Femur (tissue), 1 donor: ENCODE measurements at regions not wholly inside any gene's neighbourhood (a gene's known extent, or its start where the extent isn't known, plus 50 kb on each side); places are given as distances from the start of the nearest gene placed in this dataset.

Source experiments
- DNase-seq: peaks from one replicate; pipeline ENCODE4 v3.0.0-alpha.2; 2017

DNA sequence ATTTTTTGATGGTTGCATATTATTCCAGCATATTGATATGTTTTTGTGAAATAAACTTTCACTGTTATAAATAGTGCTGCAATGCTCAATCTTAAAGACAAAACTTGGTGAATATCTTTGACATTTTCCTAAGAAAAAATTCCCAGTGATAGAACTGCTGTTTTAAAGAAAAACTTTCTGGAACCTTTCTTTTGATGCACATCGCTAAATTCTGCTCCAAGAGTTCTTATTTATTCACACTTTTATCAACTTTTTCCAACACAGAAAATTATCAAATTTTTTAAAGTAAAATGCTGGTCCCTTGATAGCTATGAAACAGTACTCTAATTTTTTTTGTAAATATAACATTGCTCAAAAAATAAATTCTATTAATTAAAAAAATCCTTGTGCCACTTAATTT, 196.6 kb downstream of the HS3ST3A1 start:
- no peak for DNase-seq

DNA sequence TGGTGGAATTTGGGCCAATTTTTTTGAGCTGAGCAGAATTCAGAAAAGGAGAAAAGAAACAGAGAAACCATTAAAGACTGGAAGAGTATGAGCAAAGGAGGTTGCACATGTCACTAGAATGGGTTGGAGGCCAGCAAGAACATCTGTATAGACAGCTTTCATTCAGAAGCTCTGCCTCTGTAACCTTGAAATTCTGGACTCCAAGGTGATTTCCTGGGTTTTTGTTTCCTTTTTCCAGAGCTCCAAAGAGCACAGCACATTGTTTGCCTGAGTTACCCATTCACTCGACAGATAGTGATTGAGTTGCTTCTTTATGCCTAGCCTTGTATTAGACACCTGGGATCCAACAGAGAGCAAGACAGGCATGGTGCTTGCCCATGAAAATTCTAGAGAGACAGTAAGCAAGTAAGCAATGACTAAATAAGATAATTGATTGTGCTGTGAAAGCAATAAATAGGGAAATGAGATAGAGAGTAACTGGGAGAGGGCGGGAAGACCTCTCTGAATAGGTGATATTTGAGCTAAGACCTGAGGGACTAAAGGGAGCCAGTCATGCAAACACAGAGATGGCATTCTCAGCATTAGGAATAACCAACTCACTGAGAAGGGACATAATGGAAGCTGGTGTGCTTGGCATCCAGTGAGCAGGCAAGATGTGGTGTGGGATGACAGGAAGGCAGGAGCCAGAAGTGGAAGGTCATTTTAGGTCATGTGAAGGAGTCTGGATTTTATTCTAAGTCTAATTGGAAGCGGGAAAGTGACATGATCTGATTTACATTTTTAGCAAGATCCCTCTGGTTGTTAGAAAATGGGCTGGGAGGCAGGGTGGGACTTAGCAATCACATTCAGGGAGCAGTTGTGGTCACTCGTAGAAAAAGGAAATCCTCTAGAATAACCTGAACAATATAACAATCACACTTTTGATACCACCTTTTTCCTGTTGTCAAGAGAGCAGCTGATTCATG, 197.5 kb downstream of the HS3ST3A1 start:
- no peak for DNase-seq

DNA sequence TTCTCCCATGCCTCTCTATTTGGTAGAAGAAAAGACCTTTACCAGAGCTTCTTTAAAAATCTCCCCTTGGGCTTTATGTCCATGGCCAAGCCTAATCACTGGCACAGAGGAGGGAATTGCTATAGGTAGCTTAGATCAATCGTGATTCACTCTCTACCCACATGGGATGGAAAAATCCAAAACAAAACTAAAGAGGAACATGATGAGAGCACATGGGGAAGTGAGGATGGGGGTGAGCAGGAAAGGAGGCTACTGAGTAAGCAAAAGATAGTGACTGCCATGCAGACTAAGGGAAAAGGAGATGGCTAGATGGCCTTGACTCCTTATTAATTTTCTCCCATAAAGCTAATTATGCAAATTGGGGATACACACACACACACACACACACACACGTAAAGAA, 201.2 kb downstream of the HS3ST3A1 start:
- no peak for DNase-seq

DNA sequence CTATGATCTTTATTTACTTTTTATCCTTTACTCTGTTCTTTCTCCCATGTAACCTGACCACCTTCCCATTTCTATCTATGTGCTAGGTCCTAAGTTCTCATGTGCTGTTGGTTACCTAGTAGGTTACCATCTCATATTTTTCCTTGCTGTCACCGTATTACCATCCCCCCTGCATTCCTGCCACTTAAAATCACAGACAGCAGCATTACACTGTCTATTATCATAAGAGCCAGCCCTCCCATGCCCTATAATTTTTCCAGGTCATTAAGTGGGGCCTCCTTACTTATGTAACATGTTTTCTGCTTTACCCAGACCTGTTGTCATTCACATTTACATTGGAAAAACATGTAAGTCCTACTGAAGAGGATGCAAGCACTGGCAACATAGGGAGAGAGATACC, 202.9 kb downstream of the HS3ST3A1 start:
- DNase-seq: no peak

DNA sequence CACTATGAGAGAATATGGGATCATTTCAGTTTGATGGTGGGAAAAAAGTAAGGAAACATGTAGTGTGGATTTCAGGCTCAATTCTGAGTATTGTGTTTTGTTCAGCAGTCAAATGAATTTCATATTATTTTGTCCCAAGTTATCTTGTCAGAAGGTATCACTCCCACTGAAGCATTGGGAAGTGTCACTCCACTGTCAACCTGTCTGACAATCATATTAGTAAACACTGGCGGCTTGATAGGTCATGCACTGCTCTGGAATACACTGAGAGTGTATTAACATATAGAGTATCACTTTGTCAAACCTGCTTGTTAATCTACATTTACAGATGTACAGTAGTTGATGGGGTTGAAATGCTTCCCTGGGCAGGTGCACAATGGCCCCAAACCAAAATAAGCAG, 203.6 kb downstream of the HS3ST3A1 start:
- DNase-seq: no peak

DNA sequence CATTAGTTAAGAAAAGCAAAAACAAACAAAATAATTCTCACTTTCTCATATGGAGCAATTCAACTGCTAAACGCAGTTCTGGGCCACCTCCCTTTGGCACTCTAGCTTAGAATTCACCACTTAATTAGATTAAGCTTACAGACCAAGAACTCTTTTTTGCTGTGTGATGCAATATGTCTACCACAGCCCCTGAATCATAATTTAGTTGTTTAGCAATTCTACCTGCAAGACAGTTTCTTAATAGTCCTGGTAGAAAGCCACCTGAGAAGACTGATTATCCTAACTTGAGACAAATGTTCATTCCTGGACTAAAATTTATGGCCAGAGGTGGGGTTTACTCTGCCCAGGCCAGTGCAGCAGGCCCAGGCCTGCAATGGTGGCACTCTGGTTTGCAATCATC, 205.9 kb downstream of the HS3ST3A1 start:
- no peak for DNase-seq

DNA sequence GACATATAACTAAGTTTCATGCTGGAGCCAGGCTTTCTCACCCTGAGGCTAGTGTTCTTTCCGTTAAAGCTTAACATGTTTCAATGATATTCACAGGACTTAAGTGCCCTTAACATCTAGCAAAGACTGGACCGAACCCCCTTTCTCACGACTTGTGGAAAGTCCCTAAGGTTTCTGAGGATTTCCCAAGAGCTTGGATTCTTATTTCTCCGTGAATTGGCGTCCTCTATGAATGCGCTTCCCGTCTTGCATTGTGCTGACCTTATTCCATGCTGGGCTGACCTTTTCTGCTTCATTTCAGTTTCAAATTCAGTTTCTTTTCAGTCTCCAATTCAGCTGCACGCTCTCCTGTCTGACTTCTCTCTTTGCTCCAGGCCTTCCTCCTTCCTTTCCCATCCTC, 206.4 kb downstream of the HS3ST3A1 start:
- DNase-seq: no peak

DNA sequence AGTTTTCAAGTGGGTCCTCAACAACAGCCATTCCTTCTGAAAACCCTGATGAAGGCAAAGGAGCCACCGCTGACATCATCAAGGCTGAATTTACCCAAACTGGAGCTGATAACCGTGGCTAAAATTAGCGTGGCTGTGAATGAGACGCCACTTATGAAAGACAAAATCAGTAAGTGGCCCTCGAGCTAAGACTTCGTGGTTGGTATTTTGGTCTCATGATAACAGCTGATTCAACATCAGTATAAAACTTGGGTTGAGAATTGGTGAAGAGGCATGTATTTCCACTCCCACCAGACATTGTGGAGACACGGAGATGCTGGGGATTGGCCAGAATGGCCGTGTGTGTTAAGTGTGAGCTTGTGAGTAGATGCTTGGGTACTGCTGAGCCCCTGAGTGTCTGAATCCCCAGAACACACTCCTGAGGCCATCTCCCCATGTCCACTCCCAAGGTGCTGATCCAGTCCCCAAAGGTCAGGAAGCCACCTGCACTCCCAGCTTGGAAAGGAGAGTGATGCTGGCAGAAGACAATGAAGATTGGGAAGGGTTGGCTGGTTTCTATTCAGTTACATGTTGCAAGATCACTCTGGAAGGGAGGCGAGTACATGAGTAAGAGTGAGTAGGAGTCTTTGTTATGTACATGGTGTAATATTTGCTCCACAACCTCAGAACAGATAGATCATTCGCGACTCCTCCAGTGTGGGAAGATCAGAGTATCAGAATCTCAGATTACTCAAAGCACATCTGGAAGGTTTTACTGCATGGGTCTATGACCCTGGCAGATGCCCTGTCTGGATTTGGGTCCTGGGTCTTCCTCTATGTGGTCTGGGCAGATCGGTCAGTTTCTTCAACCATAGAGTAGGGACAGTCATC, 207.7 kb downstream of the HS3ST3A1 start:
- no peak for DNase-seq

DNA sequence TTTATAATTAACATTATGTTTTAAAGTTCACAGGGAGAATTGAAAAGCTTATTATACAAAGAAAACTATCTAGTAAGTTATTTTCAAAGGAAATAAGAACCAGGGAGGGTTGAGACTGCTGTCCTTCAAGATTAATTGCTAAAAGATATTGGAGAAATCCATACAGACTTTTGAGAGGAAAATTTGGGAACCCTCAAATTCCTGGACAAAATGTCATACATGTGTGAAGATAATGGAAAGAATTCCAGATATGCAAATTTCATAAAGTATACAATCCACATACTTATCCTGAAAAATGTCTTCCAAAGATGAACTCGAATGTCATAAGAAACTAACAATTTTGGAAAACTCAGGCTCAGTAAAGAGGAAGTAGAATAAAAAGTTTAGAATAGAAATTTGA, 213.8 kb downstream of the HS3ST3A1 start:
- no peak for DNase-seq

DNA sequence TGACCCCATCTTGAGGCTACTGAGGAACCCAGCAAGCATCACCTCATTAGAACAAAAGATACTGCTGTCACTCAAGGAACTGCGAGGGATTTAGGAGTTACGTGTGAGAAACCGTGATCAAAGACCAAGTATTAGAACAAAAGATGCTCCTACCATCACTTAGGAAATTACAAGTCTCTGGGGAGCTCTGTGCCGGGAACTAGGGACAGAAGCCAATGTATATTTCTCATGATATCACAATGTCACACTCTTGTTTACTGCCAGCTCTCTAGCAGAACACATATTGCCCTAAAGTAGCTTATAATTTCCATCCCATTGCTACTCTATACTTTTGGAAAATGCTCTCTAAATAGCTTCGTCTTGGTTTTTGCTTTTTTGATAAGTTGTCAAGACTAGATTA, 214.5 kb downstream of the HS3ST3A1 start:
- DNase-seq: no peak

DNA sequence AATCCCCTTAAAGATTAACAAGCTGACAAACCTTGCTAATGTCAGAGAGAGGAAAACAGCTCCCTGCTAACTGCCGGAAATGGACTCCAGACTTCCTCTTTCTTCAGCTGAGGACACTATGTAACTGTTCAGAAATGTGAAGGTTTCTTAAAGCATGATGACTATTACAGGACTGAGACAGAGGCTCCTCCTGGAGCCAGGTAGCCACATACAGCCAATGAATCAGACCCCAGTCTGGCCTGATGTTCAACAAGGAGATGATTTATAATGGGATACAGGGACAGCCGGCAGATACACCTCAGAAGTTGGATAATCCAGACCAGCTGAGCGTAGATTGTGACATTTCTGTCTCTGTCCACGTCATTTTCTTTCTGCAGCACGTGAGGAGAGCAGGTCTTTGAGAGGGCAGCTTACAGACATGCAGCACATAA, 216.2 kb downstream of the HS3ST3A1 start:
- no peak for DNase-seq

DNA sequence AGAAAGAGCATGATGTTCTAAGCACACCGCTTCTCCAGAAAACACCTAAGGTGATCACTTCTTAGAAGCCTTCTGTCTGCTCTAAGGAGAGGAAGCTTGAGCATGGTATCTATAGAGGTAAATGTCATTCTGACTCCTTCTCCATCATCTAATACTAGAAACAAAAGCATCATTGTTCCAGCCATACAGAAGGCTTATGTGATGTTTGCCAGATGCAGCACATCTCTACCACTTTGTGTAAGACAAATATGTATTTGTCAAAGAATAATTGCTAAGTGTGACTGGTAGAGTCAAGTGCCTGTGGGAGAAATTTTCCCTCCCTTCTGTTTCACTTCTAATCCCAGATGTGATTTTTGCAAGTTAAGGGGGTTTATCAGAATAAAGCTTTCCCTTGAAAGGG, 217.1 kb downstream of the HS3ST3A1 start:
- no peak for DNase-seq

DNA sequence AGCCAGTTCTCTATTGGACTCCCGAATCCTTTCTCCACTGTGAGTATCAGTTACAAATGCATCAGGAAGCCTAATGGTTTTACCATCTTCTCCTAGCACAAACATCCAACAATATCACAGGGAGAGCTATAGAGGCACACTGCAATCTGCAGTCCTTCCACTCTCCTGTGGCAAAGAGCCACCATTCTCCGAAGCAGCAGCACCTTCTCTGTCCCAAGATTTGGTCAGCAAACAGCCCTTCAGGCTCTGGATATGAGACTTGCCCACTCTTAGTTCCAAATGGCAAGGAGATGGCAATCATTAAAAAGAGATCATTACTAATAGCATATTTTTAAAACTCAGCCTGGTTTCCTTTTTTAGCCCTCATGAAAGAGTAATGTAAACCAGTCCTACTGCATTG, 223.4 kb downstream of the HS3ST3A1 start:
- DNase-seq: peak; percentile 59

DNA sequence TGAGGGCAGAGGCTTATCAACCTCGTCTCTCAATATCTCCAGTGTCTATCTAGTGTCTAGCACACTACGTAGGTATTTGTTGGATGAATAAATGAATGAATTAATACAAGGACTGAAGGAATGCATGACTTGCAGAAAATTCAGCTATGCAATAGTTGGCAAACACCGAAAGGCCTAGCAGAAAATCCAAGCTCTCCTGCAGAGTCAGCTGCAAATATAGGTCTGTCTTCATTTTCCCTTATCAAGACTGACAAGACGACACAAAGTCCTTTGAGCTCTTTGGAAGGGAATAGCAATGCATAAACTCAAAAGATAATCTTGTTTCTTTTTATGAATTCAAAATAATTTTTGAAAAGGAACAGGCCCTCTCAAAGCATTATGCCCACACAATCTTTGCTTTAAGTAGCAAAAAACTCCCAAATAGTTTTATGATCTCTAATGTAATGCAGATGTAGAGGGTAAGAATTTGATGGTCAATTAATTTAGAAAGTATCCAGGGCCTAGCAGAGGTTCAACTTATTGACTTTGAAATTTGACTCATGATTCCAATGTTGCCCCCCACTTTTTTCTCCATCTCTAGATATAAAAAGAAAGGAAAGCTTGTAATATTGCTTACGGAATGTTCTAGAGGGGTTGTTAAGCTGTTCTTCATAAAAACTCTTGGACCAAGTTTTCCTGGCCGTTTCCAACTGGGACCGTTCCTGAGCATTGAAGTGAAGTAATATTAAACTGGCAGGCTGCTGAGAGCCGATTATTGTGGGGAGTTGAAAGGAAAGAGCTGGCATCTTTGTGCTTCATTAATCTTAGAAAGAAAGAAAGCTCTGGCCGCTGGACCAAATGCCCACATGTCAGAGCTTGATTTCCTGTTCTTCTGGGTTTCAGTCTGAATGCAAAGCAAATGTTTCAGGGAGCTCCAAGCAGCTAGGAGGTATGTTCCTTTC, 227.3 kb downstream of the HS3ST3A1 start:
- DNase-seq: peak; percentile 46

DNA sequence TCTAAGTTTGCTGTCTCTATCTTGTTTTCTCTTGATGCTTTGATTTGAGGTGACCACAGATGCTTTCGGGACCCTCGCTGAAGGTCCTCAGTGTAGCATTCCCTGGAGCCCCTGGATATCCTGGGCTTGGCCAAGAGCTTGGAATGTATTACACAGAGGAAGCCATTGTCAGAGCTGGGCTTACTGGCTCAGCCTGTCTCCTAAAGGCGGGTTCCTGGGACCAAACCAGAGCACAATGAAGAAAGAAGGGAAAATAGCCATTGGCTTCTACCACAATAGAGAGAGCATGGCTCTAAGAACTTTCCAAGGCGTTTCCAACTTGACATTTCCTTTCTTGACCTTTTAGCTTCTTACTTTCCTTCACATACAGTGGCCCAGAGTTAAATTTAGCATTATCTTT, 229.3 kb downstream of the HS3ST3A1 start:
- no peak for DNase-seq

DNA sequence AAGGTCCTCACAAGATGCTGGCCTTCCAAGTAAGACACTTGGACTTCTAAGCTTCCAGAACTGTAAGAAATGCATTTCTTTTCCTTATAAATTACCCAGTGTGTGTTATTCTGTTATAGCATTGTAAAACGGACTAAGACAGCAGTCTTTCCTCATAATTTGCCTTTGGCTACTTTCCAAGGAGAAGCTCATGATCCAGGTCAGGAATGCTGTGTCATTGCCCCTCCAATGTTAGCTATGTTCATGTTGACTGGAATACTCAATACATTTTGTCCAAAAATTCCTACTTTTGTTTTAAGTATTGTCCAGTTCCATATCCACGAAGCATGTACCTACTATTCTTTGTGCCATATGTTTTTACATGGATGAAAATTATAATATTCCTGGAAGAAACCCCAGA, 234.6 kb downstream of the HS3ST3A1 start:
- DNase-seq: no peak

DNA sequence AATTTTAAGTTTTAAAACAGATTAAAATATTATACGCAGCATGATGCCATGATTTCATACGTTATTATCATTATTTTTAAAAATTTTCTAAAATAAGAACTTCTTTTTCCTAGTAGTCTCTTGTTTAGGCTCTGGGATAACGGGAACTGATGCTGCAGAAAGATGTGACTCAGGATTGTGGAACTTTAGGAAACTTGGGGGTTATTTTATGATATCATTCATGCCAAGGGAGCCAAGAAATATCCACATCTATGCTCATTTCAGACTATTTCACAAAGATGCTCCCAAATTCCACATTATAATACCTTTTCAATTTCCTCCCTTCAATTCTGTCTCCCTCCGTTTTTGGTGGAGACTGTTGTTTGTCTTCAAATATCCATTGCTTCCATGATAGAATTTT, 236.4 kb downstream of the HS3ST3A1 start:
- no peak for DNase-seq

DNA sequence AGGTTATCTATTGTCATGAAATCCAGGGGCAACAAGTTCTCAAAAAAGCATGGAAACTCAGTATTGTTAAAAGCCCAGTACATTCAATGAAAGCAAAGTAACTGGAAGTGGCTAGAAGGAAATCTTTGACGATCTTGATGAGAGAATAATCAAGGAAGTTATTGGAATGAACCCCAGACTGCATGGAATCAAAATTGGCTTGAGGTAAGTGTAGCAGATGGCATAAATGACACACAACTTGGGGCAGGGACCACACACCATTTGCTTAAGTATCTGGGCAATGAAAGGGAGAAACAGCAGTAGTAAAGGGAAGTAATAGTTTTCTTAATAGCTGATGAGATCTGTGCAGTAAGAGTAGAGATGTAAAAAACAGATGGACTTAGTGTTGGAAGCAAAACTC, 238.0 kb downstream of the HS3ST3A1 start:
- DNase-seq: no peak

DNA sequence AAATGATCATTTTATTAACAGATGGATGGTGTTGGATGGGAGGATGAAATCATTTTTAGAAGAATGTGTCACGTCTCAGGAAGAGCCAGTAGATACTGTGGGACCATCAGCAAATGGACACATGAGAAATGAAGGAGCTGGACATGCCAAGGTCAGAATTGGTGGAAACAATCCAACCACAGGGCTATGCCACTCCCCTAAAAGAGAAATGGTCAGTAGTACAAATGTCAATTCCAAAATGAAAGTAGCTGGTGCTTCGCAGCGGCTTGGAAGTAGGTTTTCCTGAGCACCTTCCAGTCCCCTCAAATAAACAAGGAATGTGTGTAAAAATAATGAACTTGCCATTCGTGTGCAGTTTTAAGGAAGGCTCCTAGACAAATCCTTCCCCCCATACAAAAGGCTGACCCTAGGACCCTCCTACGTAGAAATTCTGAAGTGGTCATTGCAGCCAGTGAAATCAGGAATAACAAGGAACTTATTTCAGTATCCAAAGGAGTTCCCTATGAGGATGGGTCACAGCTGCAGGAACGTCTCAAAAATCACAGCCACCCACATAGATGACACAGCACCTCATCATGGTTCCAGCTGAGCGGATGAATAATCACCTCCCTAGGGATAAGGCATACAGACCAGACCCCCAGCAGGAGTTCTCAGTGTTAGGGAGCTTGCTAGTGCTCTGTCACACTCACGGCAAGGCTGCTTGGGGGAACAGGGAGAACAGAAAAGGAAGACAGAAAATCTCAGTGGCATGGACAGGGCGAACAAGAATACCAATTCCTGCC, 239.2 kb downstream of the HS3ST3A1 start:
- no peak for DNase-seq

DNA sequence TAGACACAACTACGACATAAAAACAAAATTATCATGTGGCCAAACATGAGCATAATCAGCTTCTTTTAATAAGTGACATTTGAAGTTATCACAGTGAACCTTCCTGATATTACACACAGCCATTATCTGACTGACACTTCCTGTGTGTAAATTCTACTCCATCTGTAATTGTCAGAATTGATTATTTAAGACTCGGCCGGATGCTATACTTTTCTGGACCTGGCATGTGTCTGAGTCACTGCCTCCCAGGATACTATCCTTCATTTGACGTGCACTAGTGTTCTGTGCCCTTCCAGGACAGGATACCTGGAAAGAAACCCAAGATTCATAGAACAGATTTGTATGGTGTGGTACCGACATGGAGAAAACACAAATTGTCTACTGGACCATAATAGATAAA, 242.0 kb downstream of the HS3ST3A1 start:
- DNase-seq: no peak

DNA sequence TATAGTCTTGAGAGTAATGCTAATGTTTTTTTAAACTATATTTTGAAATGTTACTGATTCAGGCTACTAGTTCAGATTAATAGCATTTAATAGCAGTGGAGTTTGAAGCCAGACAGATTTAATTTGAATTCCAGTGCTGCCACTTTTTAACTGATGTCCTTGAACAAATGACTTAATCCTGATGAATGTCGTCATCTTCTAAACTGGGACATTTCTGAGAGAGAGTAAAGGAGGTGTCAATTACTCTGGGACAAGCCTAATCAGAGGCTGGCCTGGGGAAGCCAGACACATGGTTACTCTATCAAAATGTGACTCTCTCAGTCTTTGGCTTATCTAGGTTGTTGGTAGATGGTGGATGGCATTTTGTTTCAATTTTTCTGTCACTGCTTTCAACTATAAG, 246.7 kb downstream of the HS3ST3A1 start:
- no peak for DNase-seq

DNA sequence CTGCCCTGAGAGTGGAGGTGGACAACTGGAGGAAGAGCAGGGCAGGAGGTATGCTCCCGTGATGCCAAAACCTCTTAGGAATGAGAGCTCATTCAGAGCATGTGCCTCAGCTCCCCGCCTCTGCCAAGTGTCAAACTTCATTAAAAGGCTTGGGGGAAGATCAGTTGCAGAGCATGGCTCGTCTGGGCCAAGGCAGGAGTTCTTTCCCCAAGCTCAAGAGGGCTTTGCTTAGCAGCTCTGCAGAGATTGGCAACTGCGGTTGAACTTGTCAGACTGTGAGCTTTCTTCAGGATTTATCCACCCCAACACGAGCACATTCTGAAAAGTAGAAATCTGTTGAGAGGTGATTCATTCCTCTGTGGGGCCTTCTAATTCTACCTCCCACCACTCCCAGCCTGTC, 248.1 kb downstream of the HS3ST3A1 start:
- peak; percentile 59 for DNase-seq
